KMS-11 (cell line): ENCODE measurements at regions not wholly inside any gene's neighbourhood (a gene's known extent, or its start where the extent isn't known, plus 50 kb on each side); places are given as distances from the start of the nearest gene placed in this dataset.

ENCODE experiments used
- H2AFZ ChIP-seq: fragments of 200-600 bp; sonication (generic); 2 replicates; pipeline ENCODE4 v1.6.1; 2016; ENCODE audit warnings: antibody characterized with exemption, mixed run types, low read depth
- H3K27ac ChIP-seq: fragments of 200-600 bp; sonication (generic); 2 replicates; pipeline ENCODE4 v1.6.1; 2016; ENCODE audit warnings: mild to moderate bottlenecking, mixed run types
- H3K27me3 ChIP-seq: fragments of 200-600 bp; sonication (generic); 2 replicates; pipeline ENCODE4 v1.6.1; 2017; ENCODE audit warnings: mild to moderate bottlenecking, low read depth, mixed run types, moderate library complexity; ENCODE audit not compliant: insufficient read depth
- H3K36me3 ChIP-seq: fragments of 200-600 bp; sonication (generic); 2 replicates; pipeline ENCODE4 v1.6.1; 2017; ENCODE audit warnings: mild to moderate bottlenecking, mixed run types; ENCODE audit not compliant: insufficient read depth
- H3K4me1 ChIP-seq: fragments of 200-600 bp; sonication (generic); 2 replicates; pipeline ENCODE4 v1.6.1; 2016; ENCODE audit warnings: mild to moderate bottlenecking, low read depth, mixed run types; ENCODE audit not compliant: poor library complexity, severe bottlenecking
- H3K4me2 ChIP-seq: fragments of 200-600 bp; sonication (generic); 2 replicates; pipeline ENCODE4 v1.7.0; 2016; ENCODE audit warnings: mild to moderate bottlenecking, mixed run types
- H3K4me3 ChIP-seq: fragments of 200-600 bp; sonication (generic); IDR thresholded peaks from 2 replicates; pipeline ENCODE4 v1.6.1; 2017; ENCODE audit warnings: low read depth, low read length, mixed read lengths; ENCODE audit not compliant: insufficient read depth
- H3K79me2 ChIP-seq: fragments of 200-600 bp; sonication (generic); 2 replicates; pipeline ENCODE4 v1.6.1; 2016; ENCODE audit warnings: low read depth, mixed run types; ENCODE audit not compliant: insufficient read depth
- H3K9ac ChIP-seq: fragments of 200-600 bp; sonication (generic); 2 replicates; pipeline ENCODE4 v1.6.1; 2016; ENCODE audit warnings: mild to moderate bottlenecking, mixed run types
- H4K20me1 ChIP-seq: fragments of 200-600 bp; sonication (generic); 2 replicates; pipeline ENCODE4 v1.6.1; 2016; ENCODE audit warnings: mild to moderate bottlenecking, mixed run types; ENCODE audit not compliant: insufficient read depth
- CTCF ChIP-seq: fragments of 200-600 bp; sonication (generic); conservative IDR thresholded peaks from 2 replicates; pipeline ENCODE4 v1.6.1; 2017; ENCODE audit warnings: low read depth, mild to moderate bottlenecking, antibody characterized with exemption, low read length, moderate library complexity, mixed read lengths

GRCh38 chr2:57973621-57974186 lies 72.9 kb upstream of the VRK2 start:
- H2AFZ ChIP-seq: no peak overlapping the region
- no peaks in the 10 kb centered on the region for H4K20me1 ChIP-seq
- no peaks in the 10 kb centered on the region; the same call in 1 of the 2 replicates for H3K36me3 ChIP-seq
- no peak overlapping the region for H3K9ac ChIP-seq
- H3K4me2 ChIP-seq: no peak overlapping the region
- H3K4me1 ChIP-seq: no peaks in the 10 kb centered on the region
- H3K4me3 ChIP-seq: no peak overlapping the region
- no peak for TF ChIP-seq CTCF
- H3K27me3 ChIP-seq: no peaks in the 10 kb centered on the region
- no peak overlapping the region for H3K27ac ChIP-seq
- H3K79me2 ChIP-seq: no peaks in the 10 kb centered on the region

GRCh38 chr2:57979158-57979557 lies 67.4 kb upstream of the VRK2 start:
- Histone ChIP-seq H3K4me1 (no peaks in the 10 kb centered on the region), H3K4me3 (no peak overlapping the region), H3K4me2 (no peak overlapping the region), H3K79me2 (no peaks in the 10 kb centered on the region), H4K20me1 (no peaks in the 10 kb centered on the region), H3K36me3 (no peaks in the 10 kb centered on the region; the same call in 1 of the 2 replicates), H3K27me3 (no peaks in the 10 kb centered on the region), H3K27ac (no peak overlapping the region), H3K9ac (no peak overlapping the region), H2AFZ (no peak overlapping the region)
- no peak for TF ChIP-seq CTCF

- Histone ChIP-seq H3K79me2 (no peaks in the 10 kb centered on the region), H3K4me2 (no peak overlapping the region)
Measured at GRCh38 chr2:57981083-57981768, 65.4 kb upstream of the VRK2 start.

GRCh38 chr2:57987835-57988573 lies 58.6 kb upstream of the VRK2 start:
- H4K20me1 ChIP-seq: no peaks in the 10 kb centered on the region
- no peak for TF ChIP-seq CTCF
- no peak overlapping the region for H2AFZ ChIP-seq
- H3K27ac ChIP-seq: no peak overlapping the region
- H3K79me2 ChIP-seq: no peaks in the 10 kb centered on the region
- H3K4me2 ChIP-seq: no peak overlapping the region
- H3K9ac ChIP-seq: no peak overlapping the region
- H3K4me1 ChIP-seq: no peaks in the 10 kb centered on the region
- H3K27me3 ChIP-seq: no peaks in the 10 kb centered on the region
- H3K36me3 ChIP-seq: no peaks in the 10 kb centered on the region
- H3K4me3 ChIP-seq: no peak overlapping the region

More at GRCh38 chr2:57981083-57981768, 65.4 kb upstream of the VRK2 start:
- Histone ChIP-seq H4K20me1 (no peaks in the 10 kb centered on the region), H2AFZ (no peak overlapping the region), H3K27me3 (no peaks in the 10 kb centered on the region), H3K9ac (no peak overlapping the region), H3K4me1 (no peaks in the 10 kb centered on the region), H3K4me3 (no peak overlapping the region), H3K36me3 (no peaks in the 10 kb centered on the region), H3K27ac (no peak overlapping the region)
- TF ChIP-seq CTCF: no peak
